H1 (cell line): ENCODE measurements at regions not wholly inside any gene's neighbourhood (a gene's known extent, or its start where the extent isn't known, plus 50 kb on each side); places are given as distances from the start of the nearest gene placed in this dataset.

Experiments
- CBX8 ChIP-seq: fragments of 300-800, 300-1000 bp; sonication (generic); IDR thresholded peaks from 2 replicates; pipeline ENCODE4 v1.7.1; 2016; ENCODE audit warnings: low read depth, low read length, borderline replicate concordance
- CHD7 ChIP-seq: fragments of 300-600 bp; sonication (generic); IDR thresholded peaks from 2 replicates; pipeline ENCODE4 v1.7.1; 2012; ENCODE audit warnings: low read length, moderate library complexity, mild to moderate bottlenecking, inconsistent platforms; ENCODE audit not compliant: insufficient replicate concordance
- GABPA ChIP-seq: IDR thresholded peaks from 2 replicates; pipeline ENCODE4 v1.6.1; 2011; ENCODE audit warnings: mild to moderate bottlenecking, low read length, moderate library complexity, borderline replicate concordance; ENCODE audit not compliant: insufficient read depth
- POLR2A ChIP-seq, 2 experiments: IDR thresholded peaks; 1 replicate in 1 of 2; 2 replicates in 1 of 2; pipeline ENCODE4 v1.6.1; 2011; ENCODE audit warnings: low read depth in 2 of 2, low read length in 2 of 2, mild to moderate bottlenecking in 2 of 2; ENCODE audit errors: control extremely low read depth in 1 of 2
- SRF ChIP-seq: IDR thresholded peaks from 2 replicates; pipeline ENCODE4 v1.6.1; 2011; ENCODE audit warnings: mild to moderate bottlenecking, low read depth, low read length, moderate library complexity

GRCh38 chr12:91622037-91622436, 439.4 kb upstream of the DCN start (continued):
- TF ChIP-seq CHD7 = no peak
- no peak for TF ChIP-seq SRF
- no peak for TF ChIP-seq GABPA
- TF ChIP-seq CBX8 = no peak
- TF ChIP-seq POLR2A (IDR thresholded peaks at IDR 0.05; ENCODE audit: control extremely low read depth in 1 of 2, low read depth in 2 of 2, low read length in 2 of 2) = no peak
